Caki2 (cell line): ENCODE measurements at regions not wholly inside any gene's neighbourhood (a gene's known extent, or its start where the extent isn't known, plus 50 kb on each side); places are given as distances from the start of the nearest gene placed in this dataset.

Experiments
- DNase-seq: peaks from one replicate; pipeline ENCODE4 v3.0.0-alpha.2; 2015; ENCODE audit warnings: low read depth
- in situ Hi-C: cut with HindIII; loops from 2 replicates; pipeline ENCODE4 v1.10.0; 2016; ENCODE audit warnings: low sequenced_read_pairs, low pct_unique_long_range_greater_than_20kb, mixed read lengths

- in situ Hi-C loops, result no loop called here
These were observed 2772.2 kb downstream of the PCDH9 start for GRCh38 chr13:64457976-64458375.

DNA sequence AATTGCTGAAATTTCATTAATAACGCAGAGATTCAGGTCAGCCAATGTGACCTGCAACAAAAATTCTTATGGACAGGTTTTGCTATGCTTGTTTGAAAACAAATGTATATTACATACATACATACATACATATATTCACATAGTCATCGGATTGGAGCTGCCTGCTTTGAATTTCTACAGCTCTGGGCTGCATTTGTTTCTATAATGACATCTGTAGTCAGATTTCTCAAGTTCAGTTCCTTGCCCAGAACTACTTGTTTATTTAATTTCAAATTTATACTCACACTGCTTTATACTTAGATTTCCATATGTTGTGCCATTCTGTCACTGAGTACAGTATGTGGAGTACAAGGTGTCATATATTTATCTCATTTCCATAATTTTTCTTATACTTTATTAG lies 2775.0 kb downstream of the PCDH9 start:
- no peak for DNase-seq
- in situ Hi-C loops, result no loop called here

More at GRCh38 chr13:64457976-64458375, 2772.2 kb downstream of the PCDH9 start:
- DNase-seq, result no peak

GRCh38 chr13:64453831-64454230 lies 2776.3 kb downstream of the PCDH9 start:
- in situ Hi-C loops, result no loop called here
- no peak for DNase-seq

GRCh38 chr13:64446372-64446771 lies 2783.8 kb downstream of the PCDH9 start:
- in situ Hi-C loops, result no loop called here
- DNase-seq, result peak; percentile 2

GRCh38 chr13:64441740-64442139 lies 2788.4 kb downstream of the PCDH9 start:
- in situ Hi-C loops, result no loop called here
- no peak for DNase-seq

DNA sequence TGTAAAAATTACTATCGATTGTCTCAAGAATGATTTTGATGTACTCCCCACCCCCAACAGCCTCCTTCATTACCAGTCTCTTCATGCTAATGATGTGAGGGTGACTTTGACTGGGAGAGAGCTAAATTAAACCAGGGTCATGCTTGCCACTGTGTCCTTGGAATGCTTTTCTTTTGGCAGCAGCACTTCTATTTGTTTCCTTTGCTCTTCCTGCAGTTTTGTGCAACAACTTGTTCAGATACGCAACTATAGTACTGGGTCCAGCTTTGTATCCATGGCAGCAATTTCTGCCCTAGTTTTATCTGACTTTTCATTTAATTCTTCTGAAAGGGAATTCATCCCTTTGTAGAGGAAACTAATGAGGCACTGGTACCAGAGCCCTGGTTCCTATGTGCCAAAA lies 2792.1 kb downstream of the PCDH9 start:
- in situ Hi-C loops, result no loop called here
- DNase-seq, result no peak

- DNase-seq, result no peak
- in situ Hi-C loops, result no loop called here
These were observed 2800.4 kb downstream of the PCDH9 start for GRCh38 chr13:64429691-64430090.

DNA sequence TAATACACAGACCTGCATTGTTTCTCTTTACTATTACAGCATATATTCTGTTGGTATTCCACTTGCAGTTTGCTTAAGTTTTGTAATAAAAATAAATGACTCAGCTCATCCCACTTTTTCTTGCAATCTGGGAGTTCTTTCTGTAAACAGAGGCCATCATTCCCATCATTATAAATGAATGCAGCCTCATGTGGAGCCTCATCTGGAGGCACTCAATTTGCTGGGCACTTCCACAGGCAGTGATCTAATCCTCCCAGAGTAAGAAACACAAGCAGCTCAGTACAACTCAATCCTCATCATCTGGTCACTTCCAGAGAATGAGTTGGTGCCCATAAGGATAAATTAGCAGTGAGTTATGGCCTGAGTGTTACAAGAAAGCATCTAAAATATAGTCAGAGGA lies 2801.9 kb downstream of the PCDH9 start:
- no peak for DNase-seq
- in situ Hi-C loops, result no loop called here

DNA sequence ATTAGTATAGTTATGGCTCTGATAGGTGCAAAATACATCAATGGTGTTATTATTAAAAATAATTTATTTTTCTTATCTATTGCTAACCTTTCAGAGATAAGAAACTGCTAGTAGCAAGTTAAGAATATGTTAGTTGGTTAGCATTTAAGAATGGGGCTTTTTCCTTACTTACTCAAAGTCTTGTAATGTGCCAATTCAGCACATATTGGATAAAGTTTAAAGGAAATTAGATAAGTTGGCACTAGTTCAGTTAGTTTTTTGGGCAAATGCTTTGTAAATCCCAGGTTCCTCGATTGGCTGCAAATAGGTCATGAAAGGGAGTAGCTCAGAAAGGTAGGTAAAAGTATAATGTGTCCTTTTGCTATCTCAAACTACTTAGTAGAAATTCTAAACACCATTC lies 2806.7 kb downstream of the PCDH9 start:
- in situ Hi-C loops, result no loop called here
- DNase-seq, result no peak

- no peak for DNase-seq
- in situ Hi-C loops, result no loop called here
These were observed 2810.0 kb downstream of the PCDH9 start for GRCh38 chr13:64420181-64420580.

GRCh38 chr13:64417581-64417980 lies 2812.6 kb downstream of the PCDH9 start:
- DNase-seq, result no peak
- in situ Hi-C loops, result no loop called here

DNA sequence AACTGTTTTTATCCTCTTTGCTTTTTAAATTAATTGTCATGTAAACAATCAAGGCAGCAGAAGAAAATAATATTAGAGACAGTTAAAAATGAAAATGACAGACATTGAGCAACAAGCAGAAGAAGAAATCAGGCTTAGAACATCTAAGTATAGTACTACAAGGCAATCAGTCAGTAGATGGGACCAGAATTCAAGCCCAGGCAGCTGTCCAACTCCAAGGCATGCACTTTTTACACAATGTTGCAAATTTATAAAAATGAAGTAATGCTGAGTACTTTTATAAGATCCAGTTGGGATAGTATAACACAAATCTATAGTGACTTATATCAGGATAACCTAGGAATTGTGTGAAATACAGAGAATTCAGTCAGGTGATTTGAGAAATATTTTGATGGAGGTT lies 2815.8 kb downstream of the PCDH9 start:
- in situ Hi-C loops, result no loop called here
- DNase-seq, result no peak

DNA sequence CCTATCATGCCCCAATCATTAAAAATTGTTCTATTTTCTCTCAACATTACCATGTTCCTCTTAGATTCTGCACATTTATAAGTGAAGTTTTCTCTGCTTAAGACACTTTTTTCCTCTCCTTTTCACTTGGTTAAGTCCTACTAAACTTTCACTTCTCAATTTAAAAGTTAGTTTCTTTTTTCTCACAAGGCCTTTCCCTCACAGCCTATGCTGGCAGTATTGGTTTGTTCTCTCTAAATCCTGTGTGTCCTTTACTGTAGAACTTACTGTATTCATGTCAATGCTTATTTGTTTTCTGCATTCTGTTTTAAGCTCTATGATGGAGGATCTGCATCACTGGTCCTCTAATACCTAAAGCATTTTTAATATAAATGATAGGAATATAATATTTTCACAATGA lies 2816.6 kb downstream of the PCDH9 start:
- no peak for DNase-seq
- in situ Hi-C loops, result no loop called here

DNA sequence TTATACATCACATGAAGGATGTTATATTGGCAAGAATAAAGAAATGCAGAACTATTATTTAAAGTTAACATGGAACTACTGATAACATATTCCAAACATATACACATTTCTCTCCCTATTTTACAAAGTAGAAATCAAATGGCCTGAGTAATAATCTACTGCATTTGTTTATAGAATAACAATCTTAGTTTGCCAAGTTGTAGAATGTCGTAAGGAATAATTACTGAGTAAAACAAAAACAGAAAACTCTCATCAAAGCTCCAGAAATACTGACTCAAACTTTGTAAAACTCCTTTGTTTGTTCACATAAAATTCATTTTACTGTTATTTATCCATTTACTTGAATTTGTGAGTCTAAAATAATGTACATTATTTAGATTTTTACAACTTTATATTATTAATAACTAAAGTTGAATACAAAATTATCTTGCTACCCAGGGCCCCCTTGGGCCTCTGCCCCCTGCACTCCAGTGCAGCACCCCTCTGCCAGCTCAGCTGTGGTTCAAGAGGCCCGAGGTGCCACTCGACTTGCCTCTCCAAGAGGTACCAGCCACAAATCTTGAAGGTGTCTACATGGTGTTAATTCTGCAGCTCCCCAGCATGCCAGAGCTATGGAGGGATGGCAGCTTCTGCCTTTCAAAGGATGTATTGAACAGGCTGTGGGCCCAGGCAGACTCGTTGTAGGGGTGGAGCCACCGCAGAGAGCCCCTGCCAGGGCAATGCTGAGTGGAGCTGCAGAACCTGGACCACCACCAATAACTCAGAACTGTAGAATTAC lies 2819.7 kb downstream of the PCDH9 start:
- DNase-seq, result no peak
- in situ Hi-C loops, result no loop called here

DNA sequence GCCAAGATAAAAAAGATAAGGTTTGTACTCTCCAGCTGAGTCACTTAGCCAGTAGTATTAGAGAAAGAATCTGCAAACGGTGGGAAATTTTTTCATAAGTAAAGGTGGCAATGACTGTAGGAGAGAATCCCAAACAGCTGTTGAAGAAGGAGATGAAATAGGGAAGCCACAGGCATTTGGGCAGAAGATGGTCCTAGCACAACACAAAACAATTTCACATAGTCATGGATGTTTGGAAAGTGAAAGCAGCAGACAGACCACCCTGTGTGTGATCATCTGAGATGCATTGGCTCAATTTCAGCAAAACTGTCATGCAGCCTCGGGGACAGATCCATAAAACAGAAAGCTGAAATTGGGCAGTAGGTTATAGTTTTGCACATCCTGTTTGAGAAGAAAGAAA lies 2832.4 kb downstream of the PCDH9 start:
- no peak for DNase-seq
- in situ Hi-C loops, result no loop called here

DNA sequence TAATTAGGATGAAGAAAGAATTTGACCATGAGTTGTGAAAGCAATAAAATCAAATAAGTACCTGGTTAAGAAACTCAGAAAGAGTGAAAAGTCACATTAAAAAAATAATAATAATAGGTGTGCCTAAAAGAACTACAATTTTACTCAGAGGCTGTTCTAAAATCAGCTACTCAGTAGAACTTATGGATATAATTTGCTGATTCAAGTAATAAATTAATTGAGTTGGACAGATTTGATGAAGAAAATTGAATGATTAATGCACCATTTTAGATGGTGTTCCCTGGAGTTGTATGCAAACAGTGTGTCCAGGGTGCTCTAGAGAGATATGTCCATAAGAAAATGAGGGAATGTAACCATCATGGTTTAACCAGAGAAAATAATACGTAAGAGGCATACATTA lies 2852.5 kb downstream of the PCDH9 start:
- in situ Hi-C loops, result no loop called here
- DNase-seq, result no peak

DNA sequence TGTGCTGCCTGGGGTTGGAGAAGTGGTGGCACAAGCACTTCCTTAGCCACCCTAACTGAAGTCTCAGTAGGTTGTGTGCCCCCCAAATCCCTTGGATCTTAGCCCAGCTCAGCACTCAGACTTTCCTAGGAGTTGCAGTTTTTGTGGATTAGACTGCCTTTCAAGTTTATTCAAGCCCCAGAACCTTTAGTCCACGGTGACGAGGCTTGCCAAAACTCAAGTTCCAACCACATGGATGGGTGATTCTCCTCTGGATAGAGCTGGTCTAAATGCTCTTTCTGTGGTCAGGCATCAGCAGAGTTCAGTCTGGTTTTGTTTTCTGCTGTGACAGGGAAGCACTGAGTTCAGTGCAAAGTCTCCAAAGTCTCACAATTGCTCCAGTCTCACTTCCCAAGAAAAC lies 2858.7 kb downstream of the PCDH9 start:
- in situ Hi-C loops, result no loop called here
- DNase-seq, result no peak

DNA sequence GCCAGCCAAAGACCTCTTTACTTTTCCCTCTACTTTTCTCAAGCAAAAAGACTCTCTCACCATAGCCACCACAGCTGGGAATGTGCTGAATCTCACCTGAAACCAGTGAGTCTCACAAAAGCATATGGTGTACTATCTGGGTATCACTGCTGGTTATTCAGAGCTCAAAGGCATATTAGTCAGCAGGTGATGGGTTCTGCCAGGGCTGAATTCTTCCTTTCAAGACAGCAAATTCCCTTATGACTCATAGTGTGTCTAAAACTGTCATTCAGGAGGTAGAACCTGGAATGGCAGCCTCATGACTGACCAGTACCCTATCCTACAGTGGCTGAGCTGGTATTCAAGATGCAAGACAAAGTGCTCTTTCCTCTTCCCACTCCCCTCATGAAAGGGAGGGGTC lies 2859.1 kb downstream of the PCDH9 start:
- no peak for DNase-seq
- in situ Hi-C loops, result no loop called here

- DNase-seq, result no peak
- in situ Hi-C loops, result no loop called here
These were observed 2861.0 kb downstream of the PCDH9 start for GRCh38 chr13:64369121-64369520.

- DNase-seq, result no peak
These were observed 2867.6 kb downstream of the PCDH9 start for GRCh38 chr13:64362564-64362963.

More at GRCh38 chr13:64362564-64362963, 2867.6 kb downstream of the PCDH9 start:
- in situ Hi-C loops, result no loop called here
